ENCODE measurements at regions not wholly inside any gene's neighbourhood (a gene's known extent, or its start where the extent isn't known, plus 50 kb on each side); places are given as distances from the start of the nearest gene placed in this dataset.

DNA sequence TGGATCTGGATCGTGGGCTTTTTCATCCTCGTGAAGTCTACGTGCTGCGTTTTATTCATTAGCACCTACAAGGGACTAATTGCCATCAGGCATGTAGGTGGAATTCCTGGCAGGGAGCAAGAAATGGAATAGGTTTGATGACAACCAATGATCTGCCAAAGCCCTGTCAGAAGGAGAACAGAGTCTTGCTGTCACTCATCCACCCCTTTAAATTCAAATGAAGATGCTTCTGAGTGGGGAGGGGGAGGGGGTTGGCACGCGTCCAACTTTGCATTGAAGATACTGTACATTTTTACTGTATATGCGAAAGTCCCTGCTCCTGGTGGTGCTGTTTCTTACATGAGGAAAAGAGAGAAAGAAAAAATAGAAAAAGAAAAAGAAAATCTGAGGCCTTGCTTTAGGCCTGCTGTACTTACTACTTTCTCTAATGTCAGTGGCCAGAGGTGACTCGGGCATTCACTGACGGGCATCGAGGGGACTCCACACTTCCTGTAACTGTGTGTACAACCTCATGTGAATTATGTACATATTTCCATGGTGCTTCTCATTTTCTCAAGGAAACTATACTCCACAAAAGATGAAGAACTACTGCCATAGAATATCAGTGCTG lies 569.1 kb downstream of the INHBA start:
- no peak overlapping the region for H3K4me3 ChIP-seq (ENCODE audit: control insufficient read depth, low read depth, low read length)
- no peak for TF ChIP-seq CTCF (IDR thresholded peaks at IDR 0.05; ENCODE audit: control insufficient read depth, insufficient read depth, low read depth, low read length, missing control alignments)
- DNase-seq (ENCODE audit: low read depth) = no peak

- no peak for DNase-seq (ENCODE audit: low read depth)
- no peak overlapping the region for H3K4me3 ChIP-seq (ENCODE audit: control insufficient read depth, low read depth, low read length)
- no peak for TF ChIP-seq CTCF (IDR thresholded peaks at IDR 0.05; ENCODE audit: control insufficient read depth, insufficient read depth, low read depth, low read length, missing control alignments)
Measured at GRCh38 chr7:41131956-41132355, 570.9 kb downstream of the INHBA start.

- H3K4me3 ChIP-seq (ENCODE audit: control insufficient read depth, low read depth, low read length) = no peak overlapping the region
- TF ChIP-seq CTCF (IDR thresholded peaks at IDR 0.05; ENCODE audit: control insufficient read depth, insufficient read depth, low read depth, low read length, missing control alignments) = no peak
- no peak for DNase-seq (ENCODE audit: low read depth)
Measured at GRCh38 chr7:41130561-41131236, 572.2 kb downstream of the INHBA start.

GRCh38 chr7:41130086-41130485 lies 572.8 kb downstream of the INHBA start:
- no peak for DNase-seq (ENCODE audit: low read depth)
- no peak for TF ChIP-seq CTCF (IDR thresholded peaks at IDR 0.05; ENCODE audit: control insufficient read depth, insufficient read depth, low read depth, low read length, missing control alignments)
- no peak overlapping the region for H3K4me3 ChIP-seq (ENCODE audit: control insufficient read depth, low read depth, low read length)

DNA sequence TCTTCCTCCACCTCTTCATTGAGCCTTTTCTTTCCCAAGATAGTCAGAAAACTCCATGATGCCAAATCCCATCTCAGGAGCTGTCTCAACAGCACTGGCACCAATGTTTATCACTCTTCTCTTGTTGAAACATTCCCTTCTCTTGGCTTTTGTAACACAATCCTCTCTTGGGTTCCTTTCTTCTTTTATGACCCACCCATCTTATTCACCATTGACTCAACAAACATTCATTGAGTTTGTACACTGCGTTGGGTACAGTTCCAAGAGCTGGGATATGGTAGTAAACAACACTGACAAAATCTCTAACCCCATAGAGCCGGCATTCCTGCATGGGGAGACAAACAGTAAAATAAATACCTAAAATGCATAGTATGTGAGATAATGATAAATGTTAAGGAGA lies 577.5 kb downstream of the INHBA start:
- no peak for TF ChIP-seq CTCF (IDR thresholded peaks at IDR 0.05; ENCODE audit: control insufficient read depth, insufficient read depth, low read depth, low read length, missing control alignments)

DNA sequence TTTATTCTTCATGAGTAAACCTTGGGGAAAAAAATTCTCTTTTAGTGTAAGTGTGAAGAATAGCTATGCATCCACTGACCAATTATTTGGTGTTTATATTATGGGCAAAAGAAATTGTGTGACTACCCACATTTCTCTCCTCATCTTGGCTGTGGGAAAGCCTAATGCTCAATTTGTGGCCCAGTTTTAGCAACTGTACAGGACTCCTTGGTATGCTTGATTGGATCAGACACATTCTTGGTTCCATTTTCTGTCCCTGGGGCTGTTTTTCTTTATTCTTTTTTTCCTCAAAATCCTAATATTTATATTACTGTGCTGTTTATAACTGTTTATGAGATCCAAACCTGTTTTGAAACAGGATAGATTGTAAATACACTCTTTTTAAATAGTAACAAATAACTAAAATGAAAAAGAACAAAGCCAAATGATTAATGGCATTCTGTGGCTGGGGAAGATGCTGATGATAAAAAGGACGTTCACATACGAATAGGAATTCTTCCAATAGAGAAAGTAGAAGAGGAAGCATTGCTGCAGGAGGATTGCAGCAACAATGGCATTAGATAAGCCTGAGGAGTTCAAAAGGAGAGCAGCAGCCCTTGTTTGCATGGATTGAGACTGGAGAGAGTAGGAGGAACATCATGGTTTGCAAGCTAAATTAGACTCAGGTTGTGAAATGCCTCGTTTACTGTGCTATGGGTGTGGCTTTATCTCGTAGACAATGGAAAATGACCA lies 580.5 kb downstream of the INHBA start:
- no peak for TF ChIP-seq CTCF (IDR thresholded peaks at IDR 0.05; ENCODE audit: control insufficient read depth, insufficient read depth, low read depth, low read length, missing control alignments)
- no peak overlapping the region for H3K4me3 ChIP-seq (ENCODE audit: control insufficient read depth, low read depth, low read length)
- no peak for DNase-seq (ENCODE audit: low read depth)

More for the DNA sequence above, 577.5 kb downstream of the INHBA start:
- H3K4me3 ChIP-seq (ENCODE audit: control insufficient read depth, low read depth, low read length) = no peak overlapping the region
- DNase-seq (ENCODE audit: low read depth) = no peak

Data from AG09309 (cell line).